ENCODE measurements at regions not wholly inside any gene's neighbourhood (a gene's known extent, or its start where the extent isn't known, plus 50 kb on each side); places are given as distances from the start of the nearest gene placed in this dataset.

DNA sequence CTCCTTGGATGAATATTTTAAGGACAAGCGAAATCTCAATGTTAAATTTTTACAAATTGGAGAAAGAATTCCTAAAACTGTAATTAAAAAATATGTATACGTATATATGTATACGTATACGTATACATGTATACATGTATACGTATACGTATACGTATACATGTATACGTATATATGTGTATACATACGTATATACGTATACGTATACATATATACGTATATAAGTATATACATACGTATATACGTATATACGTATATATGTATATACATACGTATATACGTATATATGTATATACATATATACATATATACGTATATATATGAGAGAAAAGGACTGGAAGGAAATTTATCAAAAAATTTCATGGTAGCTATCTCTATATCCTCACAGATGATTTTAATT lies 110.2 kb upstream of the ACKR3 start:
- WGBS, 2 donors, result 93 to 94% methylated on average over 18 of the region's 18 CpGs
- TF ChIP-seq POLR2A (IDR thresholded peaks at IDR 0.05), result no peak
- TF ChIP-seq, protein P1, sequence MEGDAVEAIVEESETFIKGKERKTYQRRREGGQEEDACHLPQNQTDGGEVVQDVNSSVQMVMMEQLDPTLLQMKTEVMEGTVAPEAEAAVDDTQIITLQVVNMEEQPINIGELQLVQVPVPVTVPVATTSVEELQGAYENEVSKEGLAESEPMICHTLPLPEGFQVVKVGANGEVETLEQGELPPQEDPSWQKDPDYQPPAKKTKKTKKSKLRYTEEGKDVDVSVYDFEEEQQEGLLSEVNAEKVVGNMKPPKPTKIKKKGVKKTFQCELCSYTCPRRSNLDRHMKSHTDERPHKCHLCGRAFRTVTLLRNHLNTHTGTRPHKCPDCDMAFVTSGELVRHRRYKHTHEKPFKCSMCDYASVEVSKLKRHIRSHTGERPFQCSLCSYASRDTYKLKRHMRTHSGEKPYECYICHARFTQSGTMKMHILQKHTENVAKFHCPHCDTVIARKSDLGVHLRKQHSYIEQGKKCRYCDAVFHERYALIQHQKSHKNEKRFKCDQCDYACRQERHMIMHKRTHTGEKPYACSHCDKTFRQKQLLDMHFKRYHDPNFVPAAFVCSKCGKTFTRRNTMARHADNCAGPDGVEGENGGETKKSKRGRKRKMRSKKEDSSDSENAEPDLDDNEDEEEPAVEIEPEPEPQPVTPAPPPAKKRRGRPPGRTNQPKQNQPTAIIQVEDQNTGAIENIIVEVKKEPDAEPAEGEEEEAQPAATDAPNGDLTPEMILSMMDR (IDR thresholded peaks at IDR 0.05), result no peak
- H3K4me1 ChIP-seq, result no peaks in the 10 kb centered on the region
- H3K27me3 ChIP-seq, result no peaks in the 10 kb centered on the region
- intact Hi-C loops (cut with DNase I), result no loop called here
- H3K9me3 ChIP-seq, result no peaks in the 10 kb centered on the region
- no peak overlapping the region for H3K27ac ChIP-seq
- ATAC-seq, result no peak
- no peak overlapping the region for H3K4me3 ChIP-seq
- no peak for DNase-seq
- H3K36me3 ChIP-seq (replicated peaks in 1 of 2; ENCODE audit: insufficient read depth in 1 of 2, low read depth in 2 of 2), result no peaks in the 10 kb centered on the region

DNA sequence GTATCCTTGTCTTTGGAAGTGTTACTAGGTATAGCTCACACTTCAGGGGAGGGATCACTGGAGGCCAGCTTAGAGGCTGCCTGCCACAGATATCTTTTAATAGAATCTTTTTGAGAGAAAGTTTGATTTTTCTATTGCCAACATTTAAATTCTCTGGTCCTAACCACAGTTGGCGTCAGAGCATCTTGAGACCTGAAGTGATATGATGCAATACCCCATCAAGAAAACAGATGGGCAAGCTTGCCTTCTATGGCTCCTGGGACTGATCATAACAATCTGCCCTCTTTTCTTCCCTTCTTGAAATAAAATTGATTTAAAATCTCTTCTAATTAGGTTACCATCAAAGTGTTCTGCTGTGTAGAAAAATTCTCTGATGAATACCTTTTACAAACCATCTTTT lies 105.5 kb upstream of the ACKR3 start:
- ATAC-seq (no peak), DNase-seq (no peak)
- H3K27ac ChIP-seq, result no peak overlapping the region
- no peaks in the 10 kb centered on the region for H3K4me1 ChIP-seq
- H3K4me3 ChIP-seq, result no peak overlapping the region
- no peaks in the 10 kb centered on the region for H3K27me3 ChIP-seq
- peaks cover 0 to 6% (median 0%) of the 10 kb centered on the region in 3 donors for H3K9me3 ChIP-seq
- no peaks in the 10 kb centered on the region for H3K36me3 ChIP-seq (replicated peaks in 1 of 2; ENCODE audit: insufficient read depth in 1 of 2, low read depth in 2 of 2)
- intact Hi-C loops (cut with DNase I), result no loop called here
- WGBS, 2 donors, result 86 to 89% methylated on average over 1 of the region's 1 CpG
- TF ChIP-seq, protein P1 (IDR thresholded peaks at IDR 0.05), result no peak
- TF ChIP-seq POLR2A (IDR thresholded peaks at IDR 0.05), result no peak

DNA sequence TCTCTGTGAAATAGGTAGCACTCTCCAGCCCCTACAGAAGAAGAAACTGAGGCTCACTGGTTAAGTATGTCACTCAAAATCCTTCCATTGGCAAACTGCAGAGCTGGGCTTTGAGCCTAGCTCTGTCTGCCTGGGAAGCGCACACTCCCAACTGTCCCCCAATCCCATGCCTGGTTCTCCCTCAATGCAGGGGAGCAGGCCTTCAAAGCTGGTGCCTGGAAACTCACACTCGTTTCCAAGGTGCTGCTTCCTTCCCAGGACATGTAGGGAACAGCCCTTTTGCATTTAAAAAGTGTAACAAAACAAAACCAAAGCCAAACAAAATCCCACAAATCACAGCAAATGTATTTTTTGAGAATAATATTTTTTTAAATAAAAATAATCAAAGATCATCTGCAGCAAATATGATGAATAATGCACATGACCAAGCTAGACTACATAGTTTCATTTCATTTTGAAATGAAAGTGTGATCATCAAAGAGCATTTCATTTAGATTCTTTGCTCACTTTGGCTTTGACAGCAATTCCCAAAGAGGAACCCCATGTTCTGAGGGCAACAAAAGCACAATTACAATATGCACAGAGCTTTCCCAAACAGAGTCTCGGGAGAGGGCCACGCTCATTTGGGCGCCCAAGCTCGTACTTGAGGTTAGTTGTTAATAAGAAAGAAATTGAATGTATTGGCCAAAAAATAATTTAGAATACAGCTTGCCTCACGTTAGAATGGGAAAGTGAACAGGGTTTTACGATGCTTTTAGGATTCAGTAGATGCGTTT lies 96.7 kb upstream of the ACKR3 start:
- intact Hi-C loops (cut with DNase I), result no loop called here
- ATAC-seq (no peak), DNase-seq (no peak)

DNA sequence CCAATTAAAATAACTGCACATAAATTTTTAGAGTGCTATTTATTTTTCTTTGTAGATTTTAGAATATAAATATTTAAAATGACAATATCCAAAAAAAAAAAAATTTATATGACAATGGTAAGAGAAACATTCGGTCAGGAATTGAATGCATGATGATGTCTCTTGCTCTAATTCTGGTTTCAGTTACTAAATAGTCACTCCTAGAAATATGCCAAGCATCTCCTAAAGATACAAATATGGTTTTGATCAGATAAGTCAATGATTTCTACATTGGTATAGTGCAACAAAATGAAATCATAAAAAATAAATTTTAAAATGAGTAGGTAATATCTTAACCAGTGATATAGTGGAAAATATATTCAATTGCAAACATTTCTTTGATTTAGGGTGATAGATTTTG lies 95.9 kb upstream of the ACKR3 start:
- Histone ChIP-seq H3K9me3 (no peaks in the 10 kb centered on the region), H3K27me3 (no peaks in the 10 kb centered on the region), H3K27ac (no peak overlapping the region), H3K4me3 (no peak overlapping the region), H3K36me3 (replicated peaks in 1 of 2; ENCODE audit: insufficient read depth in 1 of 2, low read depth in 2 of 2) (no peaks in the 10 kb centered on the region), H3K4me1 (no peaks in the 10 kb centered on the region)
- DNase-seq, result no peak
- intact Hi-C loops (cut with DNase I), result no loop called here
- TF ChIP-seq, protein P1 (IDR thresholded peaks at IDR 0.05), result no peak
- TF ChIP-seq POLR2A (IDR thresholded peaks at IDR 0.05), result no peak
- no peak for ATAC-seq
- WGBS, 2 donors, result 71% methylated on average over 1 of the region's 1 CpG

More for the DNA sequence above, 96.7 kb upstream of the ACKR3 start:
- no peaks in the 10 kb centered on the region for H3K9me3 ChIP-seq
- TF ChIP-seq POLR2A (IDR thresholded peaks at IDR 0.05), result no peak
- TF ChIP-seq, protein P1 (IDR thresholded peaks at IDR 0.05), result no peak
- H3K27me3 ChIP-seq, result no peaks in the 10 kb centered on the region
- 76 to 77% methylated on average over 9 of the region's 9 CpGs for WGBS, 2 donors
- H3K4me3 ChIP-seq, result no peak overlapping the region
- H3K4me1 ChIP-seq, result no peaks in the 10 kb centered on the region
- no peak overlapping the region for H3K27ac ChIP-seq
- H3K36me3 ChIP-seq (replicated peaks in 1 of 2; ENCODE audit: insufficient read depth in 1 of 2, low read depth in 2 of 2), result no peaks in the 10 kb centered on the region

DNA sequence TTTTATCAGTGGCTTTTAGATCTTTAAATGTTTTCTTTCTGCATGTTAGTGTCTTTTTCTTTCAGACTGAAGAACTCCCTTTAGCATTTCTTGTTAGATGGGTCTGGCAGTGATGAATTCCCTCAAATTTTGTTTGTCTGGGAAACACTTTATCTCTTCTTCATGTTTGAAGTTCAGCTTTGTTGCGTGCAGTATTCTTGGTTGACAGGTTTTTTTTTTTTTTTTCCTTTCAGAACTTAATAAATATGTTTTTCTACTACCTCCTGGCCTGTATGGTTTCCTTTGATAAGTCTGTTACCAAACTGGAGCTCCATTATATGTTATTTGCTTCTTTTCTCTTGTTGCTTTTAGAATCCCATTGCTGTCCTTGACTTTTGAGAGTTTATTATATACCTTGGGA lies 89.8 kb upstream of the ACKR3 start:
- 83 to 89% methylated on average over 1 of the region's 1 CpG for WGBS, 2 donors
- no peak overlapping the region for H3K4me3 ChIP-seq
- no peaks in the 10 kb centered on the region for H3K4me1 ChIP-seq
- H3K36me3 ChIP-seq (replicated peaks in 1 of 2; ENCODE audit: insufficient read depth in 1 of 2, low read depth in 2 of 2), result no peaks in the 10 kb centered on the region
- no peak overlapping the region for H3K27ac ChIP-seq
- no peaks in the 10 kb centered on the region for H3K27me3 ChIP-seq
- ATAC-seq, result no peak
- TF ChIP-seq, protein P1 (IDR thresholded peaks at IDR 0.05), result no peak
- no peak for TF ChIP-seq POLR2A (IDR thresholded peaks at IDR 0.05)
- no peak for DNase-seq
- intact Hi-C loops (cut with DNase I), result no loop called here
- peaks cover 0 to 6% (median 0%) of the 10 kb centered on the region in 3 donors for H3K9me3 ChIP-seq

Data from body of pancreas (tissue), 4 donors.